ENCODE measurements at regions not wholly inside any gene's neighbourhood (a gene's known extent, or its start where the extent isn't known, plus 50 kb on each side); places are given as distances from the start of the nearest gene placed in this dataset.

GRCh38 chr7:21113609-21114415 is 314.1 kb upstream of the SP4 start:
- TF ChIP-seq POLR2A (IDR thresholded peaks at IDR 0.05) (no peak), EP300 (IDR thresholded peaks at IDR 0.05) (no peak)

All from suprapubic skin (tissue), 2 donors.